Natural killer cell (primary cell): ENCODE measurements at regions not wholly inside any gene's neighbourhood (a gene's known extent, or its start where the extent isn't known, plus 50 kb on each side); places are given as distances from the start of the nearest gene placed in this dataset.

ENCODE experiments used
- ATAC-seq, 3 donors: fragments of 150-1000 bp in 2 of 3; fragments of 200-7000 bp in 1 of 3; cut with Tn5 transposase; 1 replicate in 1 of 3; 2 replicates in 2 of 3; pipeline ENCODE4 v1.10.0; 2021; ENCODE audit warnings: mild to moderate bottlenecking in 2 of 3, moderate library complexity in 2 of 3
- DNase-seq, 2 donors: peaks; one replicate each; pipeline versions ENCODE4 v3.0.0 to v3.0.0-alpha.2; 2013 to 2021; ENCODE audit warnings: mixed read lengths in 1 of 2
- H3K27ac ChIP-seq: one replicate; pipeline ENCODE4 v1.5.1; 2013; ENCODE audit warnings: mild to moderate bottlenecking, low read length
- H3K27me3 ChIP-seq: one replicate; pipeline ENCODE4 v1.6.1; 2013; ENCODE audit warnings: low read length; ENCODE audit not compliant: control insufficient read depth, insufficient read depth
- H3K36me3 ChIP-seq: one replicate; pipeline ENCODE4 v1.6.1; 2013; ENCODE audit warnings: low read length; ENCODE audit not compliant: control insufficient read depth, insufficient read depth
- H3K4me1 ChIP-seq: one replicate; pipeline ENCODE4 v1.6.1; 2013; ENCODE audit warnings: low read length; ENCODE audit not compliant: control insufficient read depth, insufficient read depth
- H3K4me3 ChIP-seq: one replicate; pipeline ENCODE4 v1.5.1; 2013; ENCODE audit warnings: low read length
- H3K9me3 ChIP-seq: one replicate; pipeline ENCODE4 v1.6.1; 2013; ENCODE audit warnings: low read length; ENCODE audit not compliant: control insufficient read depth, insufficient read depth
- H3K27ac Mint-ChIP-seq, 2 donors: one replicate each; pipeline ENCODE4 v1.8.0; 2022; ENCODE audit warnings: mild to moderate bottlenecking in 2 of 2, mixed read lengths in 2 of 2, moderate library complexity in 1 of 2
- H3K27me3 Mint-ChIP-seq, 2 donors: one replicate each; pipeline ENCODE4 v1.8.0; 2022; ENCODE audit warnings: low read depth in 2 of 2, mixed read lengths in 2 of 2
- H3K36me3 Mint-ChIP-seq: one replicate; pipeline ENCODE4 v1.8.0; 2022; ENCODE audit warnings: mixed read lengths
- H3K4me1 Mint-ChIP-seq, 2 donors: one replicate each; pipeline ENCODE4 v1.8.0; 2022; ENCODE audit warnings: mixed read lengths in 2 of 2
- H3K4me3 Mint-ChIP-seq: one replicate; pipeline ENCODE4 v1.8.0; 2022; ENCODE audit warnings: mild to moderate bottlenecking, moderate library complexity, mixed read lengths
- H3K9me3 Mint-ChIP-seq, 2 donors: one replicate each; pipeline ENCODE4 v1.8.0; 2022; ENCODE audit warnings: mixed read lengths in 2 of 2
- WGBS: methylation state at CpG from one replicate; pipeline ENCODE4 v1.1.7; 2013; ENCODE audit warnings: missing lambda C conversion rate; ENCODE audit not compliant: insufficient coverage; 5-methylcytosine and 5-hydroxymethylcytosine counted together
- intact Hi-C: fragments of 100-400 bp; cut with micrococcal nuclease; formaldehyde crosslinking; loops from one replicate; pipeline ENCODE4 v1.14.2; 2022
- TF ChIP-seq, protein P1 (sequence below): fragments of 200-600 bp; IDR thresholded peaks from one replicate; pipeline ENCODE4 v1.8.0; 2022; ENCODE audit warnings: antibody characterized with exemption

DNA sequence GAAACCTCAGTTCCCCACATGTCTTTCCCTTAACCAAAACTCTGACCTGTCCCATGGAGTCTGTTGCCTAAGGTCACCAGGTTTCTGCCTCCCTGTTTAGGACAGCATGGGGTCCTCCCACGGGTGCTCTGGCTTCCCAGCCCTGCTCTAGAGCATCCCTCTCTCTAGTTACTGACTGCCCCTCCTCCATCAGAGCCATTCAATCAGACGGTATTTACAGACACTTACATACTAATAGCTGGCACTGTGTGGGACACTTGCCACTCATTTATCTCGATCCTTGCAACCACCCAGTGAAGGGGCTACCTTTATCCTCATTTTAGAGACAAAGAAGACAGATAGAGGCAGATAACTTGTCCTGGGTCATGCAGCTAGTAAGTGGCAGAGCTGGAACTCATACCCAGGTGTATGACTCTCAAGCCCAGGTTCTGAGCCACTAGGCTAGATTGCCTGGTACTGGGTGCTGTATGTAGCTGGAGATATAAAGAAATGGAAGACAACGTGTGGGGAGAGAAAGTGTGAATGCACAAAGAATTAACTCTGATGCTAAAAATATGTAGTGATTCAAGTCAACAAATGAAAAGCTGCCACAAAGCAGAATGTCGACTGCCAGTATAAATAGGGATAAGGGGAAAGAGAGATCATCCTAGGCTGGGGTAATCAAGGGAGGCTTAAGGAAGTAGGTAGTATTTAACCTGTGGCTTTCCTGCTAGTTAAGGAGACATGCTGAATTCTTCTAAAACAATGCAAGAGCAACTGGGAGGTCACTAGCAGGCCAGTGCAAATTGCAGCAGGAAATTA, 52.5 kb upstream of the PDE8B start:
- intact Hi-C loops, result no loop called here
- H3K27ac Mint-ChIP-seq, result no peak overlapping the region
- Histone ChIP-seq H3K27ac (no peak overlapping the region), H3K9me3 (no peaks in the 10 kb centered on the region), H3K27me3 (no peaks in the 10 kb centered on the region), H3K4me3 (no peak overlapping the region), H3K4me1 (no peaks in the 10 kb centered on the region), H3K36me3 (no peaks in the 10 kb centered on the region)
- DNase-seq (no peak), ATAC-seq (no peak)
- no peaks in the 10 kb centered on the region for H3K36me3 Mint-ChIP-seq
- H3K4me1 Mint-ChIP-seq, result no peaks in the 10 kb centered on the region
- no peak overlapping the region for H3K4me3 Mint-ChIP-seq
- TF ChIP-seq, protein P1, sequence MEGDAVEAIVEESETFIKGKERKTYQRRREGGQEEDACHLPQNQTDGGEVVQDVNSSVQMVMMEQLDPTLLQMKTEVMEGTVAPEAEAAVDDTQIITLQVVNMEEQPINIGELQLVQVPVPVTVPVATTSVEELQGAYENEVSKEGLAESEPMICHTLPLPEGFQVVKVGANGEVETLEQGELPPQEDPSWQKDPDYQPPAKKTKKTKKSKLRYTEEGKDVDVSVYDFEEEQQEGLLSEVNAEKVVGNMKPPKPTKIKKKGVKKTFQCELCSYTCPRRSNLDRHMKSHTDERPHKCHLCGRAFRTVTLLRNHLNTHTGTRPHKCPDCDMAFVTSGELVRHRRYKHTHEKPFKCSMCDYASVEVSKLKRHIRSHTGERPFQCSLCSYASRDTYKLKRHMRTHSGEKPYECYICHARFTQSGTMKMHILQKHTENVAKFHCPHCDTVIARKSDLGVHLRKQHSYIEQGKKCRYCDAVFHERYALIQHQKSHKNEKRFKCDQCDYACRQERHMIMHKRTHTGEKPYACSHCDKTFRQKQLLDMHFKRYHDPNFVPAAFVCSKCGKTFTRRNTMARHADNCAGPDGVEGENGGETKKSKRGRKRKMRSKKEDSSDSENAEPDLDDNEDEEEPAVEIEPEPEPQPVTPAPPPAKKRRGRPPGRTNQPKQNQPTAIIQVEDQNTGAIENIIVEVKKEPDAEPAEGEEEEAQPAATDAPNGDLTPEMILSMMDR, result no peak
- no peaks in the 10 kb centered on the region for H3K9me3 Mint-ChIP-seq
- WGBS, result 73% methylated on average over 5 of the region's 5 CpGs
- H3K27me3 Mint-ChIP-seq, result peaks cover 0 to 3% of the 10 kb centered on the region in 2 donors

DNA sequence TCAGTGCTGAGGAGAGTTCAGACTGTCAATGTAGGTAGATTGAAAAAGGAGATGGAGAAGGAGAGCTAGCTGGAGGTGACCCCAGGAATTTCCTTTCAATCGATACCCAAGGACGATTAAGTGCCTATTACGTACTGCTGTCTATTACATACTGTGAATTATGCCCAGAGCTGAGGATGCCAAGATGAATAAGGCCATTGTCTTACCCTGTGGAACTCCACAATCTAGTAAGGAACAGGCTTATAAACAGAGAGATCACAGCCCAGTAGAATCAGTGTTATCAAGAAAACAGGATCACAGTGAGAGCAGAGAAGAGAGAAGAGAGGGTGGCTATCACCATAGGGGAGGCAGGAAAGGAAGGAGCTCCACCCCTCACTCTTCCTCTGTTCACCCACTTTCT, 54.1 kb upstream of the PDE8B start:
- TF ChIP-seq, protein P1, result no peak
- DNase-seq (peak in 1 of 2 donors; percentile 16), ATAC-seq (no peak)
- Mint-ChIP-seq H3K27me3 (peaks cover 0 to 3% of the 10 kb centered on the region in 2 donors), H3K4me1 (no peaks in the 10 kb centered on the region), H3K27ac (no peak overlapping the region), H3K4me3 (no peak overlapping the region), H3K36me3 (no peaks in the 10 kb centered on the region), H3K9me3 (no peaks in the 10 kb centered on the region)
- H3K27ac ChIP-seq, result no peak overlapping the region
- H3K36me3 ChIP-seq, result no peaks in the 10 kb centered on the region
- WGBS, result 98% methylated on average over 3 of the region's 3 CpGs
- intact Hi-C loops, result no loop called here
- H3K4me3 ChIP-seq, result no peak overlapping the region
- H3K9me3 ChIP-seq, result no peaks in the 10 kb centered on the region
- H3K27me3 ChIP-seq, result no peaks in the 10 kb centered on the region
- no peaks in the 10 kb centered on the region for H3K4me1 ChIP-seq

- Histone ChIP-seq H3K4me1 (no peaks in the 10 kb centered on the region), H3K27ac (no peak overlapping the region), H3K36me3 (no peaks in the 10 kb centered on the region), H3K4me3 (no peak overlapping the region), H3K9me3 (no peaks in the 10 kb centered on the region), H3K27me3 (no peaks in the 10 kb centered on the region)
- no peak overlapping the region for H3K27ac Mint-ChIP-seq
- no peak overlapping the region for H3K4me3 Mint-ChIP-seq
- peak in 1 of 2 donors; percentile 88 for DNase-seq
- H3K36me3 Mint-ChIP-seq, result no peaks in the 10 kb centered on the region
- intact Hi-C loops, result no loop called here
- 80% methylated on average over 6 of the region's 8 CpGs for WGBS
- no peaks in the 10 kb centered on the region for H3K9me3 Mint-ChIP-seq
- no peaks in the 10 kb centered on the region for H3K4me1 Mint-ChIP-seq
- TF ChIP-seq, protein P1, result no peak
- peaks cover 3 to 9% of the 10 kb centered on the region in 2 donors for H3K27me3 Mint-ChIP-seq
- ATAC-seq, result peak in 2 of 3 donors; percentile 43 to 50
Observed at GRCh38 chr5:77155179-77155785, 55.2 kb upstream of the PDE8B start.
